ENCODE measurements at regions not wholly inside any gene's neighbourhood (a gene's known extent, or its start where the extent isn't known, plus 50 kb on each side); places are given as distances from the start of the nearest gene placed in this dataset.

DNA sequence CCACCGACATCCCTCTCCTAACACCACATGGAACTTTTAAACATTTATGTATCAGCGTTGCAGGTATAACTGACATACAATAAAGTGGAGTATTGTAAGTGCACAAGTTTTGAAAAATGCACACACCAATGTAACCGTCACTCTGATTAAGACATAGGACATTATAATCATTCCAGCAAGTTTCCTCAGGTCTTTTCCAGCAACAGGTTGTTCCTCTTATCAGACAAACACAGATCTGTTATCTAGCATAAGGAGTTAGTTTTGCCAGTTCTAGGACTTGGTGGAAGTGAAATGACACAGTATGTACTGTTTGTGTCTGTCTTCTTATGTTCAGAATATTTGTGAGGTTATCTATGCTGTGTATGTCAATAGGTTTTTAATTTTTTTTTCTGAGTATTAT lies 69.5 kb upstream of the TRPC7 start:
- TF ChIP-seq, protein P1, sequence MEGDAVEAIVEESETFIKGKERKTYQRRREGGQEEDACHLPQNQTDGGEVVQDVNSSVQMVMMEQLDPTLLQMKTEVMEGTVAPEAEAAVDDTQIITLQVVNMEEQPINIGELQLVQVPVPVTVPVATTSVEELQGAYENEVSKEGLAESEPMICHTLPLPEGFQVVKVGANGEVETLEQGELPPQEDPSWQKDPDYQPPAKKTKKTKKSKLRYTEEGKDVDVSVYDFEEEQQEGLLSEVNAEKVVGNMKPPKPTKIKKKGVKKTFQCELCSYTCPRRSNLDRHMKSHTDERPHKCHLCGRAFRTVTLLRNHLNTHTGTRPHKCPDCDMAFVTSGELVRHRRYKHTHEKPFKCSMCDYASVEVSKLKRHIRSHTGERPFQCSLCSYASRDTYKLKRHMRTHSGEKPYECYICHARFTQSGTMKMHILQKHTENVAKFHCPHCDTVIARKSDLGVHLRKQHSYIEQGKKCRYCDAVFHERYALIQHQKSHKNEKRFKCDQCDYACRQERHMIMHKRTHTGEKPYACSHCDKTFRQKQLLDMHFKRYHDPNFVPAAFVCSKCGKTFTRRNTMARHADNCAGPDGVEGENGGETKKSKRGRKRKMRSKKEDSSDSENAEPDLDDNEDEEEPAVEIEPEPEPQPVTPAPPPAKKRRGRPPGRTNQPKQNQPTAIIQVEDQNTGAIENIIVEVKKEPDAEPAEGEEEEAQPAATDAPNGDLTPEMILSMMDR (IDR thresholded peaks at IDR 0.05; ENCODE audit: low read length) = no peak
- TF ChIP-seq EZH2 (optimal IDR thresholded peaks at IDR 0.05; ENCODE audit: low read depth, low read length) = no peak
